A549 (cell line): ENCODE measurements at regions not wholly inside any gene's neighbourhood (a gene's known extent, or its start where the extent isn't known, plus 50 kb on each side); places are given as distances from the start of the nearest gene placed in this dataset.

ENCODE experiments used
- ATAC-seq, 2 experiments: fragments of 200-7000 bp in 1 of 2; fragments of >200 bp in 1 of 2; cut with Nextera tagmentation in 1 of 2; cut with Tn5 transposase in 1 of 2; 3 replicates each; pipeline versions ENCODE4 v1.8.0 to v1.9.1; 2018 to 2020; ENCODE audit warnings: mild to moderate bottlenecking in 1 of 2, moderate library complexity in 1 of 2
- CTCF ChIA-PET: fragments of 300-600 bp; sonication (Branson Sonifier 250); formaldehyde crosslinking; extraction: SDS; loops from one replicate; lab custom pipeline; 2021; ENCODE audit warnings: antibody characterized with exemption, inconsistent platforms; lab: Yijun Ruan, JAX
- POLR2A ChIA-PET: fragments of 350-600 bp; formaldehyde crosslinking; extraction: SDS; loops from one replicate; lab custom pipeline; 2021; ENCODE audit warnings: antibody characterized with exemption, inconsistent platforms; lab: Yijun Ruan, JAX
- DNase-seq, 2 experiments: peaks; one replicate each; pipeline versions ENCODE4 v3.0.0 to v3.0.0-alpha.2; 2011 to 2016; ENCODE audit warnings: low read depth in 1 of 2, low spot score in 1 of 2
- FAIRE-seq: peaks from 2 replicates; lab custom pipeline; 2011; peaks lifted over from hg19 to GRCh38; lab: Jason Lieb, UNC
- H3K27ac ChIP-seq, 2 experiments: fragments of >200 bp; sonication (Bioruptor Twin); formaldehyde crosslinking; 3 replicates each; pipeline ENCODE4 v1.5.1; 2016 to 2017
- H3K4me1 ChIP-seq: fragments of >200 bp; sonication (Bioruptor Twin); formaldehyde crosslinking; 3 replicates; pipeline ENCODE4 v1.6.1; 2016
- H3K4me2 ChIP-seq: fragments of >200 bp; sonication (Bioruptor Twin); formaldehyde crosslinking; 3 replicates; pipeline ENCODE4 v1.6.1; 2016
- H3K4me3 ChIP-seq: fragments of >200 bp; sonication (Bioruptor Twin); formaldehyde crosslinking; 3 replicates; pipeline ENCODE4 v1.5.1; 2016
- H3K9me3 ChIP-seq: fragments of >200 bp; sonication (Bioruptor Twin); formaldehyde crosslinking; 3 replicates; pipeline ENCODE4 v1.6.1; 2016
- ATOH8 ChIP-seq: fragments of 250-450 bp; sonication (Bioruptor Pico); IDR thresholded peaks from 2 replicates; pipeline ENCODE4 v1.5.0; 2020; ENCODE audit warnings: low read depth, mild to moderate bottlenecking, moderate library complexity
- BCL3 ChIP-seq: fragments of >200 bp; sonication (Bioruptor Twin); formaldehyde crosslinking; IDR thresholded peaks from 3 replicates; pipeline ENCODE4 v1.6.1; 2016
- BHLHE40 ChIP-seq: IDR thresholded peaks from 2 replicates; pipeline ENCODE4 v1.6.1; 2012; ENCODE audit warnings: low read depth, low read length, inconsistent platforms
- CEBPB ChIP-seq, 2 experiments: fragments of >200 bp in 1 of 2; sonication (Bioruptor Twin) in 1 of 2; formaldehyde crosslinking in 1 of 2; IDR thresholded peaks; 2 replicates each; pipeline ENCODE4 v1.6.1; 2012 to 2016
- CHD2 ChIP-seq: fragments of 150-350 bp; IDR thresholded peaks from 2 replicates; pipeline ENCODE4 v1.6.1; 2014; ENCODE audit warnings: low read length; ENCODE audit not compliant: partially characterized antibody
- CHD4 ChIP-seq: fragments of 200-600 bp; sonication (generic); IDR thresholded peaks from 2 replicates; pipeline ENCODE4 v1.6.1; 2016; ENCODE audit warnings: antibody characterized with exemption, mild to moderate bottlenecking, borderline replicate concordance
- EHMT2 ChIP-seq: fragments of 200-600 bp; sonication (generic); IDR thresholded peaks from 2 replicates; pipeline ENCODE4 v1.6.1; 2016; ENCODE audit warnings: antibody characterized with exemption, low read depth, mild to moderate bottlenecking, moderate library complexity
- ELK1 ChIP-seq: fragments of 150-350 bp; IDR thresholded peaks from 2 replicates; pipeline ENCODE4 v1.6.1; 2014; ENCODE audit warnings: low read depth, mild to moderate bottlenecking, low read length
- ESRRA ChIP-seq: fragments of 150-350 bp; IDR thresholded peaks from 2 replicates; pipeline ENCODE4 v1.6.1; 2014; ENCODE audit warnings: mild to moderate bottlenecking, low read length, borderline replicate concordance
- FOSL2 ChIP-seq, 2 experiments: fragments of 450-650 bp in 1 of 2; fragments of >200 bp in 1 of 2; sonication (Bioruptor Twin) in 1 of 2; formaldehyde crosslinking; IDR thresholded peaks; 2 replicates each; pipeline versions ENCODE4 v1.5.0 to v1.6.1; 2016 to 2020; ENCODE audit warnings: mild to moderate bottlenecking in 1 of 2, moderate library complexity in 1 of 2
- HDAC2 ChIP-seq: fragments of 200-600 bp; sonication (generic); IDR thresholded peaks from 2 replicates; pipeline ENCODE4 v1.6.1; 2016
- HMGXB4 ChIP-seq: fragments of 250-450 bp; sonication (Bioruptor Pico); IDR thresholded peaks from 2 replicates; pipeline ENCODE4 v1.5.0; 2021; ENCODE audit warnings: mild to moderate bottlenecking, moderate library complexity, borderline replicate concordance
- HOXB5 ChIP-seq: fragments of 250-450 bp; sonication (Bioruptor Pico); IDR thresholded peaks from 2 replicates; pipeline ENCODE4 v1.5.0; 2020; ENCODE audit warnings: mild to moderate bottlenecking, moderate library complexity
- KDM1A ChIP-seq: fragments of 200-600 bp; sonication (generic); IDR thresholded peaks from 2 replicates; pipeline ENCODE4 v1.6.1; 2016; ENCODE audit warnings: low read depth, mild to moderate bottlenecking
- MAFK ChIP-seq: fragments of 450-650 bp; IDR thresholded peaks from 2 replicates; pipeline ENCODE4 v1.6.1; 2014; ENCODE audit not compliant: partially characterized antibody
- MAX ChIP-seq: IDR thresholded peaks from 2 replicates; pipeline ENCODE4 v1.6.1; 2012
- NPAS2 ChIP-seq: fragments of 250-450 bp; sonication (Bioruptor Pico); IDR thresholded peaks from 2 replicates; pipeline ENCODE4 v1.8.0; 2022; ENCODE audit warnings: mild to moderate bottlenecking, moderate library complexity, borderline replicate concordance
- NR3C1 ChIP-seq: fragments of >200 bp; sonication (Bioruptor Twin); formaldehyde crosslinking; IDR thresholded peaks from 3 replicates; pipeline ENCODE4 v1.6.1; 2017
- POLR2A ChIP-seq: IDR thresholded peaks from 2 replicates; pipeline ENCODE4 v1.6.1; 2012; ENCODE audit warnings: mild to moderate bottlenecking, low read length
- RAD21 ChIP-seq, 2 experiments: fragments of >200 bp in 1 of 2; sonication (Bioruptor Twin) in 1 of 2; formaldehyde crosslinking in 1 of 2; IDR thresholded peaks in 1 of 2; conservative IDR thresholded peaks in 1 of 2; 2 replicates in 1 of 2; 3 replicates in 1 of 2; pipeline ENCODE4 v1.6.1; 2012 to 2018; ENCODE audit warnings: inconsistent platforms in 1 of 2
- SMC3 ChIP-seq: fragments of >200 bp; sonication (Bioruptor Twin); formaldehyde crosslinking; IDR thresholded peaks from 3 replicates; pipeline ENCODE4 v1.6.1; 2018; ENCODE audit warnings: inconsistent platforms
- TFCP2L1 ChIP-seq: fragments of 250-450 bp; sonication (Bioruptor Pico); IDR thresholded peaks from 2 replicates; pipeline ENCODE4 v1.5.0; 2021; ENCODE audit warnings: mild to moderate bottlenecking
- TP53 ChIP-seq: fragments of 250-450 bp; sonication (Bioruptor Pico); IDR thresholded peaks from 2 replicates; pipeline ENCODE4 v1.5.0; 2021; ENCODE audit warnings: mild to moderate bottlenecking, moderate library complexity
- ZC3H11A ChIP-seq: fragments of 450-650 bp; IDR thresholded peaks from 2 replicates; pipeline ENCODE4 v1.6.1; 2014; ENCODE audit warnings: antibody characterized with exemption, mild to moderate bottlenecking
- ZFP36 ChIP-seq: fragments of 450-650 bp; IDR thresholded peaks from 2 replicates; pipeline ENCODE4 v1.6.1; 2014; ENCODE audit warnings: borderline replicate concordance; ENCODE audit not compliant: partially characterized antibody
- WGBS: methylation state at CpG from one replicate; pipeline ENCODE4 v1.1.6; 2017; ENCODE audit errors: missing lambda C conversion rate; 5-methylcytosine and 5-hydroxymethylcytosine counted together

GRCh38 chr11:29844031-29844430 lies 172.8 kb downstream of the KCNA4 start (continued):
- TF ChIP-seq HMGXB4 (no peak), ZC3H11A (no peak), NPAS2 (no peak), BHLHE40 (no peak), POLR2A (no peak), NR3C1 (no peak), HDAC2 (no peak), HOXB5 (CRISPR knock-in tag) (no peak), TP53 (no peak)

- ATAC-seq (no peak), DNase-seq (no peak), FAIRE-seq (no peak)
- Histone ChIP-seq H3K4me1 (no peaks in the 10 kb centered on the region), H3K4me2 (no peak overlapping the region), H3K27ac (no peak overlapping the region), H3K4me3 (no peak overlapping the region), H3K9me3 (no peaks in the 10 kb centered on the region)
- POLR2A ChIA-PET, result no interaction called here
- under 1% methylated on average over 3 of the region's 3 CpGs for WGBS
- CTCF ChIA-PET, result no interaction called here
- TF ChIP-seq TP53 (no peak), ESRRA (no peak), EHMT2 (no peak), BCL3 (no peak), ZFP36 (no peak), MAFK (no peak), TFCP2L1 (CRISPR knock-in tag) (no peak), CHD4 (no peak), ATOH8 (CRISPR knock-in tag) (no peak), MAX (no peak), ELK1 (no peak), KDM1A (no peak), FOSL2 (IDR thresholded peaks at IDR 0.05) (no peak), FOSL2 (CRISPR knock-in tag; IDR thresholded peaks at IDR 0.05) (no peak), CEBPB (IDR thresholded peaks at IDR 0.05) (no peak), SMC3 (no peak), RAD21 (conservative IDR thresholded peaks at IDR 0.05 in 1 of 2, IDR thresholded peaks at IDR 0.05 in 1 of 2) (no peak), CHD2 (no peak)
These were observed 174.8 kb downstream of the KCNA4 start for GRCh38 chr11:29842061-29842460.
